ENCODE measurements at regions not wholly inside any gene's neighbourhood (a gene's known extent, or its start where the extent isn't known, plus 50 kb on each side); places are given as distances from the start of the nearest gene placed in this dataset.

- H3K27ac ChIP-seq: no peak overlapping the region
- in situ Hi-C loops (cut with MboI; ENCODE audit: low pct_ligation_motif_present in 1 of 4, low pct_unique_long_range_greater_than_20kb in 1 of 4, low sequenced_read_pairs in 3 of 4): no loop called here
- H3K9me3 ChIP-seq: no peaks in the 10 kb centered on the region
- intact Hi-C loops (cut with DNase I; ENCODE audit: low total_unique reads): no loop called here
- no peak overlapping the region for H3K4me3 ChIP-seq
- H3K4me1 ChIP-seq: peaks cover 0 to 9% (median 1%) of the 10 kb centered on the region in 4 donors
- H3K36me3 ChIP-seq: no peaks in the 10 kb centered on the region
- no peaks in the 10 kb centered on the region for H3K27me3 ChIP-seq
- TF ChIP-seq CTCF (IDR thresholded peaks at IDR 0.05) (no peak), EP300 (IDR thresholded peaks at IDR 0.05; ENCODE audit: low read depth) (no peak), POLR2A (IDR thresholded peaks at IDR 0.05) (no peak), POLR2AphosphoS5 (IDR thresholded peaks at IDR 0.05) (no peak)
- no peak for DNase-seq
- 81 to 94% methylated on average over 2 to 4 of the region's 4 CpGs for WGBS, 2 donors (ENCODE audit: low coverage in 1 of 2)
Measured at GRCh38 chr4:10806953-10807645, 122.5 kb upstream of the CLNK start.

DNA sequence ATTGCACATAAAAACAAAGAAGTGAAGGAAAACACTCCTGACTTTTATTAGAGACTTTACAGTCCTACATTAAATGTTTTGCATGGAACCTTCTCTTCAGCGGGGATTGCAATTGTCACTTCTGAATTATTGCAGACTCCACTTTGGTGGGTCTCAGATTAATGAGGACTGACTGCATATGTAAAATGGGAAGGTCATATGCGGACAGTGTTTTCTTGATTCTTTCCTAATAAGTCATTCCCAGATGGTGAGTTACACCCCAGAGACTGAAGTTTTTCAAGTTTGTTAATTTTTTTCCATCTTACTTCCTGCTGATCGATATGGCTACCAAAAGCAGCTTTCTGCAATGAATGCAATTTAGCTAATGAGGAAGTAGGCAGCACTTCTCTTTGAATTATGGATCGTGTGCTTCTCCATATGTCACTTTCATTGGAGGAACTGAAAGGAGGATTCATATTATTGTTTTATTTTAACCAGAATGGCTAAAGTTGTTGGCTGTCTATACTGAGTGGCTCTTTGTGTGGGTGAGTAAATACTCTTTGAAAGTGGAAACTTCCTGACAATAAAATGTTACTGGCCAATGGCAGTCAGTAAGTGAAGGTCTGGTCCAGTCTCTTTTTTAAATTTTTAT lies 119.3 kb upstream of the CLNK start:
- DNase-seq: no peak
- intact Hi-C loops (cut with DNase I; ENCODE audit: low total_unique reads): no loop called here
- H3K4me3 ChIP-seq: no peak overlapping the region
- H3K4me1 ChIP-seq: peaks cover 0 to 9% (median 1%) of the 10 kb centered on the region in 4 donors
- TF ChIP-seq EP300 (IDR thresholded peaks at IDR 0.05; ENCODE audit: low read depth): no peak
- TF ChIP-seq POLR2A (IDR thresholded peaks at IDR 0.05): no peak
- TF ChIP-seq POLR2AphosphoS5 (IDR thresholded peaks at IDR 0.05): no peak
- TF ChIP-seq CTCF (IDR thresholded peaks at IDR 0.05): no peak
- H3K36me3 ChIP-seq: no peaks in the 10 kb centered on the region
- H3K27me3 ChIP-seq: no peaks in the 10 kb centered on the region
- no peak overlapping the region for H3K27ac ChIP-seq
- WGBS, 2 donors (ENCODE audit: low coverage in 1 of 2): 20 to 33% methylated on average over 3 to 4 of the region's 4 CpGs
- H3K9me3 ChIP-seq: no peaks in the 10 kb centered on the region
- in situ Hi-C loops (cut with MboI; ENCODE audit: low pct_ligation_motif_present in 1 of 4, low pct_unique_long_range_greater_than_20kb in 1 of 4, low sequenced_read_pairs in 3 of 4): no loop called here

- no peak for DNase-seq
- H3K27me3 ChIP-seq: no peaks in the 10 kb centered on the region
- no peak overlapping the region for H3K4me3 ChIP-seq
- intact Hi-C loops (cut with DNase I; ENCODE audit: low total_unique reads): no loop called here
- no peaks in the 10 kb centered on the region for H3K9me3 ChIP-seq
- no peak overlapping the region for H3K27ac ChIP-seq
- no peaks in the 10 kb centered on the region for H3K4me1 ChIP-seq
- in situ Hi-C loops (cut with MboI; ENCODE audit: low pct_ligation_motif_present in 1 of 4, low pct_unique_long_range_greater_than_20kb in 1 of 4, low sequenced_read_pairs in 3 of 4): no loop called here
- no peaks in the 10 kb centered on the region for H3K36me3 ChIP-seq
- TF ChIP-seq EP300 (IDR thresholded peaks at IDR 0.05; ENCODE audit: low read depth) (no peak), CTCF (IDR thresholded peaks at IDR 0.05) (no peak), POLR2A (IDR thresholded peaks at IDR 0.05) (no peak), POLR2AphosphoS5 (IDR thresholded peaks at IDR 0.05) (no peak)
Measured at GRCh38 chr4:10787365-10787764, 102.8 kb upstream of the CLNK start.

- H3K9me3 ChIP-seq: no peaks in the 10 kb centered on the region
- no peak for TF ChIP-seq CTCF (IDR thresholded peaks at IDR 0.05)
- no peak for TF ChIP-seq POLR2AphosphoS5 (IDR thresholded peaks at IDR 0.05)
- TF ChIP-seq EP300 (IDR thresholded peaks at IDR 0.05; ENCODE audit: low read depth): no peak
- no peak for TF ChIP-seq POLR2A (IDR thresholded peaks at IDR 0.05)
- no peak overlapping the region for H3K27ac ChIP-seq
- H3K4me1 ChIP-seq: no peaks in the 10 kb centered on the region
- 80 to 91% methylated on average over 1 to 2 of the region's 2 CpGs for WGBS, 2 donors (ENCODE audit: low coverage in 1 of 2)
- DNase-seq: no peak
- no peaks in the 10 kb centered on the region for H3K27me3 ChIP-seq
- H3K36me3 ChIP-seq: no peaks in the 10 kb centered on the region
- no peak overlapping the region for H3K4me3 ChIP-seq
- intact Hi-C loops (cut with DNase I; ENCODE audit: low total_unique reads) (no loop called here), in situ Hi-C loops (cut with MboI; ENCODE audit: low pct_ligation_motif_present in 1 of 4, low pct_unique_long_range_greater_than_20kb in 1 of 4, low sequenced_read_pairs in 3 of 4) (no loop called here)
Measured at GRCh38 chr4:10784621-10785020, 100.1 kb upstream of the CLNK start.
